Progenitor cell of endocrine pancreas (in vitro differentiated cells): ENCODE measurements at regions not wholly inside any gene's neighbourhood (a gene's known extent, or its start where the extent isn't known, plus 50 kb on each side); places are given as distances from the start of the nearest gene placed in this dataset.

Experiments
- DNase-seq: peaks from one replicate; pipeline ENCODE4 v3.0.0; 2021; ENCODE audit warnings: low spot score; ENCODE audit not compliant: unreplicated experiment
- H3K27ac Mint-ChIP-seq: 2 replicates; pipeline ENCODE4 v1.8.0; 2021; ENCODE audit warnings: mild to moderate bottlenecking, moderate library complexity, mixed read lengths
- H3K27me3 Mint-ChIP-seq: 2 replicates; pipeline ENCODE4 v1.8.0; 2021; ENCODE audit warnings: mixed read lengths
- H3K36me3 Mint-ChIP-seq: 2 replicates; pipeline ENCODE4 v1.8.0; 2022; ENCODE audit warnings: mixed read lengths; ENCODE audit not compliant: insufficient read depth
- H3K4me1 Mint-ChIP-seq: 2 replicates; pipeline ENCODE4 v1.8.0; 2021; ENCODE audit warnings: low read depth, mixed read lengths
- H3K4me3 Mint-ChIP-seq: 2 replicates; pipeline ENCODE4 v1.8.0; 2021; ENCODE audit warnings: low read depth, mild to moderate bottlenecking, moderate library complexity, mixed read lengths
- H3K9me3 Mint-ChIP-seq: 2 replicates; pipeline ENCODE4 v1.8.0; 2021; ENCODE audit warnings: low read depth, mixed read lengths
- TF ChIP-seq, protein P1 (sequence below): fragments of 200-600 bp; sonication (generic); IDR thresholded peaks from one replicate; pipeline ENCODE4 v1.5.0; 2021; ENCODE audit warnings: antibody characterized with exemption, mild to moderate bottlenecking; ENCODE audit not compliant: unreplicated experiment

DNA sequence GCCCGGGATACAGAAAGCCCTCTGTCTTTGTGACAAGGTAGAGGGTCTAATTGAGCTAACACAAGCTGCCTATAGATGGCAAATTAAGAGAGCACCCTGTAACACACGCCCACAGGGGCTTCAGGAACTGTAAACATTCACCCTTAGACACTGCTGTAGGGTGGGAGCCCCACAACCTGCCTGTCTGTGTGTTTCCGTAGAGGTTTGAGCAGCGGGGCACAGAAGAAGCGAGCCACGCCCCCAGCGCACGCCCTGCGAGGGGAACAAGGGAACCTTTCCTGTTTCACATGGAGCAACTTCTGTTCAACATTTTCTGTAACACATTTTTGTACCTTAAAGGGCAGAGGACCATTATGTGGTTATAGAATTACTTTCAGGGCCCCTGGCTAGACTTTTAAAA lies 231.7 kb upstream of the EXOC2 start:
- no peaks in the 10 kb centered on the region for H3K4me1 Mint-ChIP-seq
- no peak overlapping the region for H3K4me3 Mint-ChIP-seq
- no peak for DNase-seq
- H3K27ac Mint-ChIP-seq: no peak overlapping the region
- H3K27me3 Mint-ChIP-seq: peaks cover 12% of the 10 kb centered on the region
- TF ChIP-seq, protein P1, sequence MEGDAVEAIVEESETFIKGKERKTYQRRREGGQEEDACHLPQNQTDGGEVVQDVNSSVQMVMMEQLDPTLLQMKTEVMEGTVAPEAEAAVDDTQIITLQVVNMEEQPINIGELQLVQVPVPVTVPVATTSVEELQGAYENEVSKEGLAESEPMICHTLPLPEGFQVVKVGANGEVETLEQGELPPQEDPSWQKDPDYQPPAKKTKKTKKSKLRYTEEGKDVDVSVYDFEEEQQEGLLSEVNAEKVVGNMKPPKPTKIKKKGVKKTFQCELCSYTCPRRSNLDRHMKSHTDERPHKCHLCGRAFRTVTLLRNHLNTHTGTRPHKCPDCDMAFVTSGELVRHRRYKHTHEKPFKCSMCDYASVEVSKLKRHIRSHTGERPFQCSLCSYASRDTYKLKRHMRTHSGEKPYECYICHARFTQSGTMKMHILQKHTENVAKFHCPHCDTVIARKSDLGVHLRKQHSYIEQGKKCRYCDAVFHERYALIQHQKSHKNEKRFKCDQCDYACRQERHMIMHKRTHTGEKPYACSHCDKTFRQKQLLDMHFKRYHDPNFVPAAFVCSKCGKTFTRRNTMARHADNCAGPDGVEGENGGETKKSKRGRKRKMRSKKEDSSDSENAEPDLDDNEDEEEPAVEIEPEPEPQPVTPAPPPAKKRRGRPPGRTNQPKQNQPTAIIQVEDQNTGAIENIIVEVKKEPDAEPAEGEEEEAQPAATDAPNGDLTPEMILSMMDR: no peak
- no peaks in the 10 kb centered on the region for H3K36me3 Mint-ChIP-seq
- peaks cover 19% of the 10 kb centered on the region for H3K9me3 Mint-ChIP-seq

DNA sequence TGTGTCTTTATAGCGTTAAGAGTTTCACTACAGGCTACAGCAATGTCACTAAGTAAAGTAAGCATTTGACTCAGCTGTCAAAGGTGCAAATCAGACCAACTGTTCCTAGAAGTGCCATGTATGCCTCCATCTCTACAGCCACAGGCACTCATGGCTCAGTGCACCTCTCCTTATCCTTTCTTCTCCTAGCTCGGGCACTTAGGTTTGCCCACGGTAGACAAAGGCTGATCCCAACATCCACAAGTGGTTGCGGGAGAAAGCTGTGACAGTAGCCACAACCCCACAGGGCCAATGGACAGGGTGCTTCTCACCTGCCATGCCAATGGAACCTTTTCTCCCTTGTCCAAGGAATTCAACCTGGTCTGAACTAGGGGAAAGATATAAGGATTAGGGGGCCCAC lies 228.5 kb upstream of the EXOC2 start:
- Mint-ChIP-seq H3K27me3 (peaks cover 12% of the 10 kb centered on the region), H3K4me3 (no peak overlapping the region), H3K9me3 (peaks cover 30% of the 10 kb centered on the region), H3K4me1 (no peaks in the 10 kb centered on the region), H3K27ac (no peak overlapping the region), H3K36me3 (no peaks in the 10 kb centered on the region)
- DNase-seq: no peak
- TF ChIP-seq, protein P1: no peak

DNA sequence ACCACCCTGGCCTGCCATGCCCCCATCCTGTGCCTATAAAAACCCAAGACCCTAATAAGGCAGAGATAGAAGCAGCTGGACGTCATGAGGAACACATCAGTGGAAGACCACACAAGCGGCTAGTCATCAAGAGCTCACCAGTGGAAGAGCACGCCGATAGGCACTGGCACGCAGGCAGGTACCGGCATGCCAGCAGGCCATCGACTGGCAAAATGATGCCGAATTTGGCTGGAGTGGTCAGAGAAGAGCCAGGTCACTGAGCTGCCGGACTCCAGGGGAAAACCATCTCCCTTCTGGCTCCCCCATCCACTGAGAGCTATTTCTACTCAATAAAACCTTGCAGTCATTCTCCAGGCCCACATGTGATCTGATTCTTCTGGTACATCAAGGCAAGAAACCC lies 227.6 kb upstream of the EXOC2 start:
- TF ChIP-seq, protein P1: no peak
- Mint-ChIP-seq H3K4me1 (no peaks in the 10 kb centered on the region), H3K9me3 (peaks cover 30% of the 10 kb centered on the region), H3K27ac (no peak overlapping the region), H3K4me3 (no peak overlapping the region), H3K27me3 (peaks cover 4% of the 10 kb centered on the region), H3K36me3 (no peaks in the 10 kb centered on the region)
- DNase-seq: no peak

- peaks cover 30% of the 10 kb centered on the region for H3K9me3 Mint-ChIP-seq
- H3K27me3 Mint-ChIP-seq: peaks cover 3% of the 10 kb centered on the region
- no peak overlapping the region for H3K27ac Mint-ChIP-seq
- TF ChIP-seq, protein P1: no peak
- H3K36me3 Mint-ChIP-seq: no peaks in the 10 kb centered on the region
- DNase-seq: no peak
- H3K4me1 Mint-ChIP-seq: no peaks in the 10 kb centered on the region
- H3K4me3 Mint-ChIP-seq: no peak overlapping the region
These were observed 226.6 kb upstream of the EXOC2 start for GRCh38 chr6:919500-919899.

- Mint-ChIP-seq H3K27me3 (peaks cover under 1% of the 10 kb centered on the region), H3K27ac (no peak overlapping the region), H3K9me3 (peaks cover 30% of the 10 kb centered on the region), H3K4me1 (no peaks in the 10 kb centered on the region), H3K4me3 (no peak overlapping the region), H3K36me3 (no peaks in the 10 kb centered on the region)
- TF ChIP-seq, protein P1: no peak
- no peak for DNase-seq
These were observed 225.0 kb upstream of the EXOC2 start for GRCh38 chr6:917939-918338.

- no peak overlapping the region for H3K27ac Mint-ChIP-seq
- no peaks in the 10 kb centered on the region for H3K4me1 Mint-ChIP-seq
- no peaks in the 10 kb centered on the region for H3K36me3 Mint-ChIP-seq
- no peak overlapping the region for H3K4me3 Mint-ChIP-seq
- no peak for DNase-seq
- peaks cover 30% of the 10 kb centered on the region for H3K9me3 Mint-ChIP-seq
- peaks cover under 1% of the 10 kb centered on the region for H3K27me3 Mint-ChIP-seq
- TF ChIP-seq, protein P1: no peak
These were observed 224.4 kb upstream of the EXOC2 start for GRCh38 chr6:917296-917695.
